ENCODE measurements at regions not wholly inside any gene's neighbourhood (a gene's known extent, or its start where the extent isn't known, plus 50 kb on each side); places are given as distances from the start of the nearest gene placed in this dataset.

GRCh38 chr2:195270466-195271039 is 386.5 kb upstream of the SLC39A10 start:
- TF ChIP-seq GRHL1 (CRISPR knock-in tag; conservative IDR thresholded peaks at IDR 0.05) (no peak), MTA1 (CRISPR knock-in tag; IDR thresholded peaks at IDR 0.05; ENCODE audit: borderline replicate concordance) (no peak)
